MM.1S (cell line): ENCODE measurements at regions not wholly inside any gene's neighbourhood (a gene's known extent, or its start where the extent isn't known, plus 50 kb on each side); places are given as distances from the start of the nearest gene placed in this dataset.
"Not testable (repeated sequence)": the region's sequence is repeated elsewhere in the genome, so short reads cannot be mapped to it uniquely, and the experiment has no call there.

Source experiments
- DNase-seq: peaks from one replicate; pipeline ENCODE4 v3.0.0-alpha.2; 2015
- H2AFZ ChIP-seq: fragments of 300-600 bp; sonication (generic); 2 replicates; pipeline ENCODE4 v1.6.0; 2016; ENCODE audit warnings: antibody characterized with exemption, low read length
- H3F3A ChIP-seq: fragments of 300-600 bp; sonication (generic); 2 replicates; pipeline ENCODE4 v1.6.1; 2016; ENCODE audit warnings: mild to moderate bottlenecking, antibody characterized with exemption, low read length, moderate library complexity, mixed read lengths; ENCODE audit not compliant: insufficient read depth
- H3K27ac ChIP-seq: fragments of 300-600 bp; sonication (generic); 2 replicates; pipeline ENCODE4 v1.5.1; 2016; ENCODE audit warnings: mild to moderate bottlenecking, low read length
- H3K27me3 ChIP-seq: fragments of 300-600 bp; sonication (generic); replicated peaks from 2 replicates; pipeline ENCODE4 v1.6.0; 2016; ENCODE audit warnings: low read length; ENCODE audit not compliant: insufficient read depth
- H3K36me3 ChIP-seq: fragments of 300-600 bp; sonication (generic); replicated peaks from 2 replicates; pipeline ENCODE4 v1.6.1; 2016; ENCODE audit warnings: mild to moderate bottlenecking, low read length, mixed read lengths; ENCODE audit not compliant: insufficient read depth
- H3K4me1 ChIP-seq: fragments of 300-600 bp; sonication (generic); 2 replicates; pipeline ENCODE4 v1.6.1; 2016; ENCODE audit warnings: low read length, mixed read lengths
- H3K4me2 ChIP-seq: fragments of 300-600 bp; sonication (generic); 2 replicates; pipeline ENCODE4 v1.6.0; 2016; ENCODE audit warnings: low read depth, low read length
- H3K4me3 ChIP-seq: fragments of 300-600 bp; sonication (generic); 2 replicates; pipeline ENCODE4 v1.5.1; 2016; ENCODE audit warnings: low read length, mixed read lengths
- H3K79me2 ChIP-seq: fragments of 300-600 bp; sonication (generic); 2 replicates; pipeline ENCODE4 v1.6.1; 2016; ENCODE audit warnings: mixed run types, low read length, mixed read lengths
- H3K9ac ChIP-seq: fragments of 300-600 bp; sonication (generic); 2 replicates; pipeline ENCODE4 v1.6.1; 2016; ENCODE audit warnings: low read length, mixed read lengths
- H3K9me2 ChIP-seq: fragments of 300-600 bp; sonication (generic); replicated peaks from 2 replicates; pipeline ENCODE4 v1.6.1; 2016; ENCODE audit warnings: mild to moderate bottlenecking, low read length, mixed read lengths; ENCODE audit not compliant: insufficient read depth
- H3K9me3 ChIP-seq: fragments of 300-600 bp; sonication (generic); replicated peaks from 2 replicates; pipeline ENCODE4 v1.6.1; 2016; ENCODE audit warnings: mild to moderate bottlenecking, low read length, mixed read lengths; ENCODE audit not compliant: insufficient read depth
- H4K20me1 ChIP-seq: fragments of 300-600 bp; sonication (generic); 2 replicates; pipeline ENCODE4 v1.6.1; 2016; ENCODE audit warnings: mild to moderate bottlenecking, low read length, moderate library complexity, mixed read lengths; ENCODE audit not compliant: insufficient read depth
- EZH2 ChIP-seq: fragments of 300-600 bp; sonication (generic); optimal IDR thresholded peaks from 2 replicates; pipeline ENCODE3; 2017; ENCODE audit warnings: low read depth, mild to moderate bottlenecking, antibody characterized with exemption, low read length, mixed read lengths
- EZH2phosphoT487 ChIP-seq: fragments of 300-600 bp; sonication (generic); IDR thresholded peaks from 2 replicates; pipeline ENCODE4 v1.6.1; 2018; ENCODE audit warnings: antibody characterized with exemption, low read length
- TF ChIP-seq, protein P1 (sequence below): fragments of 300-600 bp; sonication (generic); IDR thresholded peaks from 2 replicates; pipeline ENCODE4 v1.5.1; 2016; ENCODE audit warnings: antibody characterized with exemption, low read length, mixed read lengths

DNA sequence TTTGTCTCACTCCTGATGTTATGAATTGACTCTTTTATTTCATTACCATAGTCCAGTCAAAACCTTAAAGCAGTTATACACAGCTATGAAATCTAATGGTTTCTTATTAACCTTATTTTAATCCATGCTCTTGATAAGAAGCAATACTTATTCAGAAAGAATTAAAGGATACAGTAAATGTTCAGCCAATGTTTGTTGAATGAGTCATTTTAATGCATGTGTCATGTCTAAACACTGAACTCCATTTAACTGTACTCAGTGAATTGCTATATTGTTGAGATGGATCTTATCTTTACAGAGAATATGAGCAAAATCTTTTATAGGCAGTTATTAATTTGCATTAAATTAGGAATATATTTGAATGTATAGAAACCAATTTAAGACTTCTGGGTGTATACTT, 135.1 kb upstream of the TFPI start:
- no peaks in the 10 kb centered on the region for H3K79me2 ChIP-seq
- no peak overlapping the region for H3K4me3 ChIP-seq
- no peak overlapping the region for H3K27ac ChIP-seq
- H3F3A ChIP-seq, result no peaks in the 10 kb centered on the region
- no peaks in the 10 kb centered on the region for H3K9me2 ChIP-seq
- H3K4me2 ChIP-seq, result no peak overlapping the region
- H2AFZ ChIP-seq, result no peak overlapping the region
- no peaks in the 10 kb centered on the region for H3K4me1 ChIP-seq
- no peaks in the 10 kb centered on the region for H3K27me3 ChIP-seq
- H3K9ac ChIP-seq, result no peak overlapping the region
- TF ChIP-seq EZH2phosphoT487 (no peak), EZH2 (no peak)
- TF ChIP-seq, protein P1, sequence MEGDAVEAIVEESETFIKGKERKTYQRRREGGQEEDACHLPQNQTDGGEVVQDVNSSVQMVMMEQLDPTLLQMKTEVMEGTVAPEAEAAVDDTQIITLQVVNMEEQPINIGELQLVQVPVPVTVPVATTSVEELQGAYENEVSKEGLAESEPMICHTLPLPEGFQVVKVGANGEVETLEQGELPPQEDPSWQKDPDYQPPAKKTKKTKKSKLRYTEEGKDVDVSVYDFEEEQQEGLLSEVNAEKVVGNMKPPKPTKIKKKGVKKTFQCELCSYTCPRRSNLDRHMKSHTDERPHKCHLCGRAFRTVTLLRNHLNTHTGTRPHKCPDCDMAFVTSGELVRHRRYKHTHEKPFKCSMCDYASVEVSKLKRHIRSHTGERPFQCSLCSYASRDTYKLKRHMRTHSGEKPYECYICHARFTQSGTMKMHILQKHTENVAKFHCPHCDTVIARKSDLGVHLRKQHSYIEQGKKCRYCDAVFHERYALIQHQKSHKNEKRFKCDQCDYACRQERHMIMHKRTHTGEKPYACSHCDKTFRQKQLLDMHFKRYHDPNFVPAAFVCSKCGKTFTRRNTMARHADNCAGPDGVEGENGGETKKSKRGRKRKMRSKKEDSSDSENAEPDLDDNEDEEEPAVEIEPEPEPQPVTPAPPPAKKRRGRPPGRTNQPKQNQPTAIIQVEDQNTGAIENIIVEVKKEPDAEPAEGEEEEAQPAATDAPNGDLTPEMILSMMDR, result no peak
- H3K9me3 ChIP-seq, result no peaks in the 10 kb centered on the region
- no peaks in the 10 kb centered on the region for H3K36me3 ChIP-seq
- DNase-seq, result no peak
- H4K20me1 ChIP-seq, result no peaks in the 10 kb centered on the region

DNA sequence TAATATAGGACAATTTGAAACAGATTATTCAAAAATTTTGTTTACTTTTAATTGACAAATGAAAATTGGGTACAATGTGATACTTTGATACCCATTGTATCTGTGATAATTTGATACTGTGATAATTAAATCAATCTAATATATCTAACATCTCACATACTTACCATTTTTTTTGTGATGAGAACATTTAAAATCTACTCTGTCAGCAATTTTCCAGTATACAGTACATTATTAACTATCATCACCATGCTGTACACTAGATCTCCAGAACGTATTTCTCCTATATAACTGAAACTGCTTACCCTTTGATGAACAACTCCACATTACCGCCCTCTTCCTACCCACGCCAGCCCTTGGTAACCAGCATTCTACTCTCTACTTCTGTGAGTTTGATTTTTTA, 139.7 kb upstream of the TFPI start:
- no peaks in the 10 kb centered on the region for H3K27me3 ChIP-seq
- H3K36me3 ChIP-seq, result no peaks in the 10 kb centered on the region
- H2AFZ ChIP-seq, result no peak overlapping the region
- H3K4me2 ChIP-seq, result no peak overlapping the region
- no peaks in the 10 kb centered on the region for H3K9me3 ChIP-seq
- no peak overlapping the region for H3K9ac ChIP-seq
- no peaks in the 10 kb centered on the region for H4K20me1 ChIP-seq
- TF ChIP-seq EZH2, result no peak
- TF ChIP-seq, protein P1, result no peak
- no peak for TF ChIP-seq EZH2phosphoT487
- H3F3A ChIP-seq, result no peaks in the 10 kb centered on the region
- H3K27ac ChIP-seq, result no peak overlapping the region
- no peaks in the 10 kb centered on the region for H3K79me2 ChIP-seq
- no peak for DNase-seq
- H3K9me2 ChIP-seq, result no peaks in the 10 kb centered on the region
- no peak overlapping the region for H3K4me3 ChIP-seq
- H3K4me1 ChIP-seq, result no peaks in the 10 kb centered on the region

DNA sequence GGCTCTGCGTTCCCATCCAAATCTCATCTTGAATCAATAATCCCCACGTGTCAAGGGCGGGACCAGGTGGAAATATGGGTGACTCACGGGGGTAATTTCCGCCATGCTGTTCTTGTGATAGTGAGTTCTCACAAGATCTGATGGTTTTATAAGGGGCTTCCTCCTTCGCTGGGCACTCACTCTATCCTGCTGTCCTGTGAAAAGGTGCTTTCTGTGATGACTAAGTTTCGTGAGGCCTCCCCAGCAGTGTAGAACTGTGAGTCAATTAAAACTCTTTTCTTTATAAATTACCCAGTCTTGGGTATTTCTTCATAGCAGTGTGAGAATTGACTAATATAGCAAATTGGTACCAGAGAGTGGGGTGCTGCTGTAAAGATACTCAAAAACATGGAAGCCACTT, 142.4 kb upstream of the TFPI start:
- H3K4me2 ChIP-seq, H3K9me3 ChIP-seq, H3K4me3 ChIP-seq, H3K27me3 ChIP-seq, H2AFZ ChIP-seq, H3K27ac ChIP-seq, H4K20me1 ChIP-seq, H3F3A ChIP-seq, H3K36me3 ChIP-seq, H3K9ac ChIP-seq, DNase-seq, H3K9me2 ChIP-seq, H3K79me2 ChIP-seq, H3K4me1 ChIP-seq: not testable (repeated sequence)

DNA sequence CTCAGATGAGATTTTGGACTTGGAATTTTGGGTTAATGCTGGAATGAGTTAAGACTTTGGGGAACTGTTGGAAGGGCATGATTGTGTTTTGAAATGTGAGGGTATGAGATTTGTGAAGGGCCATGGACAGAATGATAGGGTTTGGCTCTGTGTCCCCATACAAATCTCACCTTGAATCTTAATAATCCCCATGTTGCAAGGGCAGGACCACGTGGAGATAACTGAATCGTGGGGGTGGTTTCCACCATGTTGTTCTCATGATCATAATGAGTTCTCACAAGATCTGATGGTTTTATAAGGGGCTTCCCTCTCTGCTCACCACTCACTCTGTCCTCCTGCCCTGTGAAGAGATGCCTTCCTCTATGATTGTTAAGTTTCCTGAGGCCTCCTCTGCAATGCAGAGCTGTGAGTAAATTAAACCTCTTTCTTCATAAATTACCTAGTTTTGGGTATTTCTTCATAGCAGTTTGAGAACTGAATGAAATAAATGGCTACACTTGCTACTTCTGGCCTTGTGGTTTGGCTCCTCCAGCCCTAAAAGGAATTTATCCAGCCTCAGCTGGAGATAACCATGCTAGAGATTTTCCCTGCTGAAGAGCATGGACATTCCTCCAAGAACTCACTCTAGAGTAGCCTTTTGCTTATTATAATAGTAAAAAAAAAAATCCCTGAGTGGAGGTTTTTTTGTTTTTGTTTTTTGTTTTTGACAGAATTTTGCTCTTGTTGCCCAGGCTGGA, 144.3 kb upstream of the TFPI start:
- no peaks in the 10 kb centered on the region for H4K20me1 ChIP-seq
- no peak overlapping the region for H3K27ac ChIP-seq
- no peaks in the 10 kb centered on the region for H3K36me3 ChIP-seq
- H3K4me2 ChIP-seq, result no peak overlapping the region
- H3K9ac ChIP-seq, result no peak overlapping the region
- H3K79me2 ChIP-seq, result no peaks in the 10 kb centered on the region
- TF ChIP-seq, protein P1, result no peak
- TF ChIP-seq EZH2phosphoT487, result no peak
- TF ChIP-seq EZH2, result no peak
- H3K4me1 ChIP-seq, result no peaks in the 10 kb centered on the region
- no peak for DNase-seq
- no peaks in the 10 kb centered on the region for H3K9me3 ChIP-seq
- H3K4me3 ChIP-seq, result no peak overlapping the region
- no peak overlapping the region for H2AFZ ChIP-seq
- no peaks in the 10 kb centered on the region for H3K9me2 ChIP-seq
- no peaks in the 10 kb centered on the region for H3F3A ChIP-seq
- H3K27me3 ChIP-seq, result no peaks in the 10 kb centered on the region
